GM19328 (cell line): ENCODE measurements at regions not wholly inside any gene's neighbourhood (a gene's known extent, or its start where the extent isn't known, plus 50 kb on each side); places are given as distances from the start of the nearest gene placed in this dataset.
"Not testable (repeated sequence)": the region's sequence is repeated elsewhere in the genome, so short reads cannot be mapped to it uniquely, and the experiment has no call there.

Experiments used
- ATAC-seq: cut with Tn5 transposase; IDR thresholded peaks from one replicate; pipeline ENCODE4 v1.9.1; 2021; ENCODE audit warnings: mild to moderate bottlenecking, moderate library complexity; ENCODE audit not compliant: unreplicated experiment

DNA sequence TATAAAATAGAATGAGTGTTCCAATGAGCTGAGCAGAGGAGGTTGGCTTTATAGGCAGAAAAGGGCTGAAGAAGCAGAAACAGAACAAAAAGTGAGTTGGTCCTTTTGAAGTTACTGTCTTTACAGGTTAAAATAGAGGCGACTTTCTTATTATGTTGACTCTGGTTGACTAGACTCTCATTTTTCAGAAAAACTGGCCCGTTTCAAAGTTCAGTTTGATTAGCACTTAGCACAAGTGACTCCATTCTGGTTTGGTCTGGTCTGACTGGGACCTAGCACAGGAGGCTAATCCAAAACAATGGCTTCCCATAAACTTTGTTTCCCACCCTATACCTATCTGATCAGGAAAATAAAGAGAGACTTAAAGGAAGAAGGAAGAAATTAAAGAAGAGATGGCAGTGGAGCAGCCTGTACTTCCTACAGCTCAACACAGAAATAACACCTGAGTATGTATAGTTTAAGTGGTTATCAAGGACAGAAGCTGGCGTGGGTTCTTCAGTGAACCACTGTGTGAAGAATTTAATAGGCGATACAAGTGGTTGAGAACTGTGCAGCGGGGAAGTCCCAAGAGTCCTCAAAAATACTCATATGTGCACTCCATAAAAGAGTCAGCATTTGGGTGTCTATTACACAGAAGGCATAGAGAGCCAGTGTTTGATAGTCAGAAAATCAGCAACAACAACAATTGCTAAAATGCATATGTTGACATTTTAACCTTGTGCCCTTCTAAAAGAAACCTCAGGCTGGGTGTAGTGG lies 554.8 kb upstream of the HTR2C start:
- ATAC-seq = no peak

DNA sequence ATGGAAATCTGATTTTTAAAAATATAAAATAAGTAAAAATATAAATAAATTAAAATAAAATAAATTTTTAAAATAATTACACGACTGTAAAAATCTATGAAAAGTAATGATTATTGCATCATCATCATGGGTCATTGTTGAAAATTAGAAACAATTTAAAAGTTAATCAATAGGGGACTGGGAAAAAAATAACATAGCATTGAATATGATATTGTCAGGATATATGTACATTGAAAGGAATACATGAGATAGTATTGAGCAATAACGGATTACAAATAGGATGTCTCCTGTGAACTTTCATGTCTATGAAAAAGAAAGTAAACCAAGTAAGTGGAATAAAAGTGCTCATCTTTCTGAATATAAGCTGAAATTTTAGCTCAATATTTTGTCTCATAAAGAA lies 566.8 kb upstream of the HTR2C start:
- no peak for ATAC-seq

DNA sequence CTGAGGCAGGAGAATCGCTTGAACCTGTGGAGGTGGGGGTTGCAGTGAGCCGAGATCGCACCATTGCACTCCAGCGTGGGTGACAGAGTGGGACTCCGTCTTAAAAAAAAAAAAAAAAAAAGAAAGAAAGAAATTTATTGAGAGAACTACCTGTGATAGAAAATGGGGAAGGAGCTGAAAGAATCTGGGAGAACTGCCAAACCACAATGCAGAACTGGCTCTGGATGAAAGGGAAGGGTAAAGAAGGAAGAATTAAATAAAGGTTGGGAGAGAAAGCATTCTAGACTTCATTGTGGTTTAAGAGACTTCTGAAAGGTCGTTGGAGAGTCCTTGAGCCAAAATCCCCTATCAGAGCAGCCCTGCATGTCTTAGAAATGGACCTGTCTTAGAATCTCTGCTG lies 567.9 kb upstream of the HTR2C start:
- no peak for ATAC-seq

DNA sequence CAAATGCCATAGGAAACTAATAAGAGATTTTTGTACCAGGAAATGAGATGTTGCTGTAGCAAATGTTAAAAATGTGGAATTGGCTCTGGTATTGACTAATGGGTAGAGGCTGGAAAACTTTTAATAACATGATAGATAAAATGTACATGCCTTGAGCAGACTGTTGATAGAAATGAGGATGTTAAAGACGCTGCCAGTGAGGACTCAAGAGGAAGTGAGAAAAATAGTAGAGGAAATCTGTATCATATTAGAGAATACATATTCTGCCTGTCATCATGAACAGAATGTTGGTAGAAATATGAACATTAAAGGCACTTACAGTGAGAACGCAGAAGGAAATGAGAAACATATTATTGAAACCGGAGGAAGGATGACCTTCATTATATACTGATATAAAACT lies 577.2 kb upstream of the HTR2C start:
- ATAC-seq = no peak

DNA sequence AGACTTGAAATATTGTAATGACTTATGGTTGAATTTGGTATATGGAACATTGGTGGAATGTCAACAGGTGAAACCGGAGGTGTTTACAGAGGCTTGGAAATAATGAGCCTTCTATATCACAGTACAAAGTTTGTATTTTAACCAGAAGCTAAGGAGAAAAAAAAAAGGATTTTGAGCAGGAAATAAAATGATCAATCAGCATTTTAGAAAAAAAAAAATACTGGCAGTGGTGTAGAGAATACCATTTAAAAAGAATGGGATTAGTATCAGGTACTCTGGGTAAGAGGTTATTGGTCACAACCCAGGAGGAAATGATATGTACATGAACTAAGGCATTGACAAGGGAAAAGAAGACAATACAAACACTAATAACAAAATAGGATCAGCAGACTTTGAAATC lies 587.1 kb upstream of the HTR2C start:
- no peak for ATAC-seq

DNA sequence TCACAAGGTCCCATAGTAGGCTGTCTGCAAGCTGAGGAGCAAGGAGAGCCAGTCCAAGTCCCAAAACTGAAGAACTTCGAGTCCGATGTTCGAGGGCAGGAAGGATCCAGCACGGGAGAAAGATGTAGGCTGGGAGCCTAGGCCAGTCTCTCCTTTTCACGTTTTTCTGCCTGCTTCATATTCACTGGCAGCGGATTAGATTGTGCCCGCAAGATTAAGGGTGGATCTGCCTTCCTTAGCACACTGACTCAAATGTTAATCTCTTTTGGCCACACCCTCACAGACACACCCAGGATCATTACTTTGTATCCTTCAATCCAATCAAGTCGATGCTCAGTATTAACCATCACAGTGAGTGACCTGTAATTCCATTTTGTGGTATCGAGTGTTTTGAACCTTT lies 592.2 kb upstream of the HTR2C start:
- not testable (repeated sequence) for ATAC-seq

DNA sequence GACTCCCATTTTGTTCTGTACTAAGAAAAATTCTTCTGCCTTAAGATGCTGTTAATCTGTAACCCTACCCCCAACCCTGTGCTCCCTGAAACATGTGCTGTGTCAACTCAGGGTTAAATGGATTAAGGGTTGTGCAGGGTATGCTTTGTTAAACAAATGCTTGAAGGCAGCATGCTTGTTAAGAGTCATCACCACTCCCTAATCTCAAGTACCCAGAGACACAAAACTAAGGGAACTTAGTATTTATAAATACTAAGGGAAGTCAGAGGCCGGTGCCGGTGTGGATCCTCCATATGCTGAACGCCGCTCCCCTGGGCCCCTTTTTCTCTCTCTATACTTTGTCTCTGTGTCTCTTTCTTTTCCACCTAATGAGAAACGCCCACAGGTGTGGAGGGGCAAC lies 593.2 kb upstream of the HTR2C start:
- ATAC-seq = not testable (repeated sequence)

DNA sequence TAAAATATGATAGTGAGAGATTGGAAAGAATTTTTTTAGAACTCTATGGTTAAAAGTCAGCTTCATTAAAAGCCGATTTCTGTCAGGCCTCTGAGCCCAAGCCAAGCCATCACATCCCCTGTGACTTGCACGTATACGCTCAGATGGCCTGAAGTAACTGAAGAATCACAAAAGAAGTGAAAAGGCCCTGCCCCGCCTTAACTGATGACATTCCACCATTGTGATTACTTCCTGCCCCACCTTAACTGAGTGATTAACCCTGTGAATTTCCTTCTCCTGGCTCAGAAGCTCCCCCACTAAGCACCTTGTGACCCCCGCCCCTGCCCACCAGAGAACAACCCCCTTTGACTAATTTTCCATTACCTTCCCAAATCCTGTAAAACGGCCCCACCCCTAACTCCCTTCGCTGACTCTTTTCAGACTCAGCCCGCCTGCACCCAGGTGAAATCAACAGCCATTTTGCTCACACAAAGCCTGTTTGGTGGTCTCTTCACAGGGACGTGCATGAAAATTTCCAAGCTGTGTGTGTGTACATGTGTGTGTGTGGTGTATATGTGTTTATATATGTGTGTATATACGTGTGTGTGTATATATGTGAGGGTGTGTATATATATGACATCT lies 595.5 kb upstream of the HTR2C start:
- not testable (repeated sequence) for ATAC-seq

DNA sequence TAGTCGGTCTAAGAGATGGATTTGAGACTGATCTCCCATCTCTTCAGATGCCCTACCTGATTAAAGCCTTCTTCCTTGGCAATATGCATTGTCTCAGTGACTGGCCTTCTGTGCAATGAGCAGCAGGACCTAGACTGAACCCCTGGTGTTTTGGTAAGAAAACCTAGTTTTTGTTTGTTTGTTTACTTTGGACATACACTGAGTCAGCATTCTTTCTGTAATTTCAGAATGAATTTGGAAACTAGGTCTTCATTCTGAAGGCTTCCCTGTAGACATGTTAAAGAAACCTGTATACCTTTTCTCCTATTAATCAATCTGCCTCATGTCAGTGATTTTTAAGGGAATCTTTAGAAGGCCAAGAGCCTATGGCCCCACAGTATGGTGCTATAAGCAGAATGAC lies 597.5 kb upstream of the HTR2C start:
- no peak for ATAC-seq

DNA sequence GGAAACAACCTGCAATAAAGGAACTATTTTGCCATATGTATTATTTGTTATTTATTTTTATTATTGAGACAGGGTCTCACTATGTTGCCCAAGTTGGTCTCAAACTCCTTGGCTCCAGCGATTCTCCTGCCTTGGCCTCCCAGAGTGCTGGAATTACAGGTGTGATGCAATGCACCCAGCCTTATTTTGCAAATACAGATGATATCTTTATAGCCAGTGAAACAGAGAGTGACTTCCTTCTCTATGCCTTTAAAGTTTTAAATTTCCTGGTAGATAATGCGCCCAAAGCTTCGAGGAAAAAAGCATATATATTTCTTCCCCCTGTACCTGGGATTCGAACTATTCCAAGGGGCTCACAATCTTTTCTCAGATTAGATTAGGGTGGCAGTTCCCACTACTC lies 601.1 kb upstream of the HTR2C start:
- no peak for ATAC-seq

DNA sequence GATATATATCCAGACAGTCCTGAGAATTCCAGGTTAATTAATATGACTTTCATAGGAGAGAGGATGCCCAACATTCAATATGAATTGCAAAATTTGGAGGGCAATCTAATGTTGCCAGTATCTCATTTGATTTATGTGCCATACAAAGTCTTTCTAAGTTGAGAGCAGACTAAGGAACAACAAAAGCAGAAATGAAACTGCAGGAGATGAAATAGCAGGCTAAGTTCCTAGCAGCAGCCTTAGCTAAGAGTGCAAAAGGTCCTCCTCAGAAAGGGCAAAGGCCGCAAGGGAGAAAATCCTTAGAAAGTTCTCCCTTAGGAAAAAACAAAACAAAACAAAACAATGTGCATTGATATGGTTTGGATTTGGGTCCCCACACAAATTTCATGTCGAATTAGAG lies 602.9 kb upstream of the HTR2C start:
- no peak for ATAC-seq

DNA sequence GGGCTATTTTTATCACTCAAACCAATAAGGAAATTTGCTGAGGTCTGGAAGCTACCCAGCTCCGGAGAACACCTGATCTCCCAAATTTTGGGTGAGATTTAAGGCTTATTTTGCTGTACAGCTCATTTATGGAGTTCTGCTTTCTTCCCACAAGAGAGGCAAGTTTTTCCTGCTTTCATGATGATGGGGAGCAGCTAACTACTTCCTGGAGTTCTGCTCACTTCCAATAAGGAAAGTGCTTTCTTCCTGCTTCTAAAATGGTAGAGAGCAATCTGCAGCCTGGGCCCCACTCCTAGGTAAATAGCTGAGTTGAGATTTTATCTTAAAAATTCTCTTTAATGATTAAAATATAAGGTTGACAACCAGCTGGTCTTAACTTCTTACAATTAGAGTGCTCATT lies 606.0 kb upstream of the HTR2C start:
- no peak for ATAC-seq

DNA sequence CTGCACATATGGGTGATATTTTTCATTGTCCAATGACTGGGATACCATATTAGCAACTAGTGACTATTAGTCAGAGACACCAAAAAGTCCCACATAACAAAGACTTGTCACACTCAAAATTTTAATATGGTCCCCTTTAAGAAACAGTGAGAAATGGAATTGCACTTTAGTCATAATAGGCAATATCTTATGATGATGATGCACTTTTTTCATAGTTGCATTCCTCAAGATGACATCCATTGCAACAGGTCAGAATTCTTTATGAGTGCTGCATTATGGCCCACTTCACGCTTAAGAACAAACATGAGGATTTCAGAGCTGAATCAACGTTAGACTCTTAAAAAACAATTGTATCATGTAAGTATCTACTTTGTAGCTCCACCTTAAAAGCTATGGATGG lies 608.4 kb upstream of the HTR2C start:
- ATAC-seq = no peak

DNA sequence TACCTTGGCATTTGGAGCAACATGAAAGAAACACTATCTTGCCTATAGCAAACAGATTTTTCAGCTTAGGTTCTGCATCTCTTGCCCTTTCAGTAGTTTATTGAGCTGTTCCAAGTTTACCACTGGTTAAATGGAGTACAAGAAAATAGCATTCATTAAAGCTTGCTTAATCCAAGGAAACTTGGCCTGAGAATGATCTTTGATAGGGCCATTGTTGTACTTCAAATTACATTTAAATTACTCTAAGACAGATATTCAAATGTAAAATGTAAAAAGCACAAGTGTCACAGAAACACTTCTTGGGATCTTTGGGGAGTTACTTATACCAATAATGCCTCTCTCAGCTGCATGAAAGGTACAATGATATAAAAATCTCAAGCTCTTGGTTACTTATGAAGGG lies 609.0 kb upstream of the HTR2C start:
- no peak for ATAC-seq

DNA sequence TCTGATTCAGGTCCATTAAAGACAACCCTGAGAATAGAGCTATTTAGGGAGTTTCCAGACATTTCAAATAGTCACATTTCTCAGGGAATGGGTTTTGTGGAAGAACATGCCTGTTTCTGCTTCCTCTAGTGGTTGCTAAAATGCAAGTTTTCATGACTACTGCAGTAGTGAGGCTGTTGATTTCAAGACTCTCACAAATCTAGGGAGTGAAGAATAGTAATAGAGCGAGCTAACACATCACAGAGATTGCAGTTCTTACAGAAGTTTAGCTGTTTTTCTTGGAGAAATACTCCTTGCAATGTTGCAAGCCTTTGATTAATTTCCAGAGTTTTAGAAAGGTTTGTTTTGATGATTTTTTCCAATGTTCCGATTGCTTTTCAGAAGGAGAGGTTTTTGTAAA lies 610.2 kb upstream of the HTR2C start:
- no peak for ATAC-seq

DNA sequence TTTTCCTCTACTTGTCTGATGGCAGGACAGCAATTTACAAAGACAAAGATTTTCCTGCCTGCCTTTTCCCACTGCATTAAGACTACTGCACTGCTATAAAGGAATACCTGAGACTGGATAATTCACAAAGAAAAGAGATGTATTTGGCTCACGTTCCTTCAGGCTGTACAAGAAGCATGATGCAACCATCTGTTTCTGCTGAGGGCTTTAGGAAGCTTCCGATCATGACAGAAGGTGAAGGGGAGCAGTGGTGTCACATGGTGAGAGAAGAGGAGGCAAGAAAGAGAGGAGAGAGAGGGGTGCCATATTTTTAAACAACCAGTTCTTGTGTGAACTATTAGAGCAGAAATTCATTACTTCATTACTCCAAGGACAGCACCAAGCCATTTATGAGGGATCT lies 617.1 kb upstream of the HTR2C start:
- no peak for ATAC-seq

DNA sequence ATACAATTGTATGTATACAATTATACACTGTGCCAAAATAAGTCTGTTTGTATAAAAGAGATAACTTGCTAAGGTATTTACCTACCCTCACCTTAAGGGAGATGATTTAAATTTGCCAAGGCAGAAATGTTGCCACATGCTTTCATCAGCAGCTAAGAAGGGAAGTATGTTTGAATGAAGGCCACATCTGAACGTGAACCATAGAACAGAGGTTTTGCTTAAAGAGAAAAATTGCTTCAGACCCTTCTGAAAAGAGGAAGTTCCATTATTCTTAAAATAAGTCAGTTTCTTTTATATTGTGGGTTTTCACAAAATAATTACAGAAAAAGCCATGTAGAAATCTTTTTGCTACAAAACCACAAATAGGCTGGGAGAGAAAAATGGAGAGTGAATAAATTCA lies 621.5 kb upstream of the HTR2C start:
- no peak for ATAC-seq

DNA sequence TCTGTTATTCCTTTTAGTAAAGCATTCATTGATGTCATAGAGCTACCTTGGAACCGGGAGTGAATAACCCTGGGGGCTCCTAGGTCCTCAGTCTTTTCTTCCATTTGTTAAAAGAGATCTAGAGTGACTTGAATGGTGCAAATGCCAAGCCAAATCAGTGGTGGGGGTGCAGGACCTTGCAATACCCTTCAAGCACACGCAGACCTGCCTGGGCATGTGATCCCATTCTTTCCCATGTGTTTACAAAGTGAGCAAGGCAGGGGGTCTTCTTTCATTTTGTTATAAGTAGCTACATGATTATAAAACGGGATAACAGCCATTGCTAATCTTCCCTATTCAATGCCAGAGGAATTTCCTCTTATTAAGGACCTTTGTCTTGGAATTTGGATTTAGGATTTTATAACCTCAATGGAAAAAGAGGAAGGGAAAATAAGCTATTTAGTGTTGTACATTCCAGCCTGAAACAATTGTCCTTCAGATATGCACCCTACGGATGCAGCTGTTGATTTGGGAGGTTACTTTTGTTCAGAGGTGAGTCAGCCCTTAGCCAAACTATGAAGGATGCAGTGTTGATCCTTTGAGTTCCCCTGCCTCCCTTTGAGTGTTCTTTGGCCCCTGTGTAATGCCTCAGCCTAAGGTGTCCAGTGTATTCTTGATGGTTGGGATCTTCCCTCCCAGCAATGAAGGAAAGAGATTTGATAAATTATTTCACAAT lies 623.8 kb upstream of the HTR2C start:
- ATAC-seq = no peak

DNA sequence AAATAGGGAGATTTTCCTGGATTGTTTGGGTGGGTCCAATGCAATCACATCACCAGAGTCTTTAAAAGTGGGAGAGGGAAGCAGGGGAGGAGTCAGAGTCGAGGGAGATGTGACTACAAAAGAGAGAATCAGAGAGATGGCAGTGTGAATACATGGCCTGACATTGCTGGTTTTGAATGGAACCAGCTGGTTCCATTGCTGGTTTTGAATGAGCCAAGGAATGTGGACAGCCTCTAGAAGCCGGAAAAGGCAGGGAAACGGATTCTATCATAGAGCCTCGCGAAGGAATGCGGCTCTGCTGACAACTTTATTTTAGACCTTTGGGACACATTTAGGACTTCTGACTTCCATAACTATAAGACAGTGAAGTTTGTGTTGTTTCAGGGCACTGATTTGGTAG lies 627.0 kb upstream of the HTR2C start:
- ATAC-seq = no peak

DNA sequence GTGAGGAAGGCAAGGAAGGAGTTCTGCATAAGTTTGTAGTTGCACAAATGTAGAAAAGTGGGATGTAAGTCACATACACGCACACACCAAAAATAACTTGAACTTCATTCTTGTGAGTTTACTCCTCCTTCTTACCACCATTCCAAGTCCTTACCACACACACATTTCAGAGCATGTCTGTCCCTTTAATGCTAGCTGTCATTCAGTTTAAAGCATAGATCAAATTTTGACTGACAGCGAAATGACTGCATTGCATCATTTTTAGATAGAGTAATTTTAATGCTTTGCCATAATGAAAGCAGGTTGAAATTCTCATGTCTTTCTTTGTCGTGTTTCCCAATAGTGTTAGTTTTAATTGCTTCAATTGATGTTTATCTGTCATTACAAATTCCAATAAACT lies 629.6 kb upstream of the HTR2C start:
- no peak for ATAC-seq

DNA sequence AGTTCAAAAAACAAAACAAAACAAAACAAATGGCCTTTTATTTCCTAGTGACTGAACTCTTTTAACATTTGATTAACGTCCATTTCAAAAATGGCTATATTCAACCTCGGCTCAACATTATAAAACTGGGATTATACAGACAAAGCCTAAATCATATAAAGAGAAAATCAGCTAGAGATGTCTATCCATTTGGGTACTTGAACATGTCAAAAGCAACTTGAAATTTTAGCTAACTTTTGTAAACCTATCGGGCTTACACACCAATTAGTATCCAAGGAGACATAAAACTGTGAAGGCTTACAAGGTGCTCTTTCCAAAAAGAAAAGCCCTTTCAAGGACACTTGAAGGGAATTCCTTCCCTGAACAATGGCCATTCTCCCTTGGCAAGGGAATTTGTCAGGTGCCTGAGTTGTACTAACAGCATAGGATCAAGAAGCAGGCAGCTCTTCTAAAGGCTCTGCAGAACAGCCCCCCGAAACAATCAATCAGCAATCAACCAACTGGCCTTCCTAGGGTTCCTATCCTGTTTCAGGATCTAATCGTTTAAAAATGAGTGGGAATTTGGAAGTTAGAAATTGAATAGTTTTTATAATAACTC lies 633.7 kb upstream of the HTR2C start:
- no peak for ATAC-seq

DNA sequence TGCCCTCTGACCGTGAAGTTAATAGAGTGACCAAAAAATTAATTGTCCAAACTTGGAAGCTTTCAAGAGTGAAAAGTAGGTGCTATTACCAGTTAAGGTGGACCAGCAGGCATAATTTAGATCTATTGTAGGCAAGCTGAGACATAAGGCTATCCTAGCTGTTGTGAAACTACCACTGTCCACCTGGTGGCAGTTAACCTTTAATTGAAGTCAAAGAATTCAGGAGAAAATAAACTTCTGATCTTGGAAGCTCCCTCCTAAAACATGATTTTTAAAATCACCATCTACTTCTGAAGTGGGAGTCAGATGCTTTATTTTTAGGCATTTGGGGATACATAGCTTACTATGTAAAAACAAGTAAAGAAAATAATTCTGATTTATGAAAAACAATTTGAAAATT lies 636.3 kb upstream of the HTR2C start:
- no peak for ATAC-seq
